H7 (cell line): ENCODE measurements at regions not wholly inside any gene's neighbourhood (a gene's known extent, or its start where the extent isn't known, plus 50 kb on each side); places are given as distances from the start of the nearest gene placed in this dataset.
A peak's percentile ranks its signal among the peaks of the same experiment; 100 is the strongest.
"Not testable (repeated sequence)": the region's sequence is repeated elsewhere in the genome, so short reads cannot be mapped to it uniquely, and the experiment has no call there.

Source experiments
- DNase-seq: peaks from one replicate; pipeline ENCODE4 v3.0.0; 2012
- H3K27me3 ChIP-seq: 2 replicates; pipeline ENCODE4 v1.6.0; 2011; ENCODE audit warnings: mild to moderate bottlenecking, low read length; ENCODE audit not compliant: control insufficient read depth, insufficient read depth
- H3K36me3 ChIP-seq: replicated peaks from 2 replicates; pipeline ENCODE4 v1.5.1; 2011; ENCODE audit warnings: low read length; ENCODE audit not compliant: control insufficient read depth, insufficient read depth
- H3K4me3 ChIP-seq: 2 replicates; pipeline ENCODE4 v1.5.1; 2011; ENCODE audit warnings: low read depth, mild to moderate bottlenecking, control low read depth, low read length, moderate library complexity; ENCODE audit not compliant: insufficient read depth

- Histone ChIP-seq H3K4me3 (no peak overlapping the region), H3K27me3 (no peaks in the 10 kb centered on the region)
- DNase-seq: no peak
These were observed 64.0 kb downstream of the EBNA1BP2 start for GRCh38 chr1:43108080-43108479.

DNA sequence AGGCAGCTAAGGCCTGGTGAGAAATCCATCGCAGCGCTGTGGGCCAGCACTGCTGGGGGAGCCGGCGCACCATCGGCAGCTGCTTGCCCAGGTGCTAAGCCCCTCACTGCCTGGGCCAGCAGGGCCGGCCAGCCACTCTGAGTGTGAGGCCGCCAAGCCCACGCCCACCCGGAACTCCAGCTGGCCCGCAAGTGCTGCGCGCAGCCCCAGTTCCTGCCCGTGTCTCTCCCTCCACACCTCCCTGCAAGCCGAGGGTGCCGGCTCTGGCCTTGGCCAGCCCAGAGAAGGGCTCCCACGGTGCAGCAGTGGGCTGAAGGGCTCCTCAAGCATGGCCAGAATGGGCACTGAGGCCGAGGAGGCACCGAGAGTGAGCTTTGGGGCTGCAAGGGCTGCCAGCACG is 64.4 kb downstream of the EBNA1BP2 start:
- Histone ChIP-seq H3K36me3 (no peaks in the 10 kb centered on the region), H3K4me3 (no peak overlapping the region)

More at GRCh38 chr1:43108080-43108479, 64.0 kb downstream of the EBNA1BP2 start:
- H3K36me3 ChIP-seq: no peaks in the 10 kb centered on the region

DNA sequence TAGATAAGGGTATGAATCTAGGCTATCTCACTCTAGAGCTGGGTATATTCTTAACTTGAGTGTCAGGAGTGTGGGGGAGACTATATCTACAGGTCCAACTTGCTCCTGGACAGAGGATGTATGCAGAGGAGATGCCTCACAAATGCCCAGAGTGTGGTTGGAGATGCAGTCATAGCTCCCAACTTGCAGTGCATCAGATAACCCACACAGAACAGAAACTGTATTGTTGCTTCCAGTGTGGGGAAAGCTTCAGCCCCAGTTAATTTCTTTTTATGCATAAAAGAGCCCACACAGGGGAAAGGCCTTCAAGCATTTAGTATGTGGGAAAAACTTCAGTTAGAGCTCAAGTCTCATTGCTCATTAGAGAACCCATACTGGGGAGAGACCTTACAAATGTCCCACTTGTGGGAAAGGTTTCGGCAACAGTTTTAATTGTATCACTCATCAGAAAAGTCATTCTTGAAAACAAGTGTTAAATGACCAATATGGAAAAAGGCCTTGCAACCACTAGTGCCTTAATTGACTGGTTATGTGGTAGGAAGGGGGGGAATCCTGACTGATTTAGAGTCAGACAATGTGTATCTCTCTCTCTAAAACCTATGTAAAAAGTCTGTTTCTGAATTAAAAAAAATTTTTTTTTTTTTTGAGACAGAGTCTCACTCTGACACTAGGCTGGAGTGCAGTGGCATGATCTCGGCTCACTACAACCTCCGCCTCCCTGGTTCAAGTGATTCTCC is 67.9 kb downstream of the EBNA1BP2 start:
- no peak for DNase-seq
- H3K36me3 ChIP-seq: no peaks in the 10 kb centered on the region
- H3K27me3 ChIP-seq: no peaks in the 10 kb centered on the region
- no peak overlapping the region for H3K4me3 ChIP-seq

More for the DNA sequence above, 64.4 kb downstream of the EBNA1BP2 start:
- DNase-seq: no peak
- H3K27me3 ChIP-seq: no peaks in the 10 kb centered on the region

DNA sequence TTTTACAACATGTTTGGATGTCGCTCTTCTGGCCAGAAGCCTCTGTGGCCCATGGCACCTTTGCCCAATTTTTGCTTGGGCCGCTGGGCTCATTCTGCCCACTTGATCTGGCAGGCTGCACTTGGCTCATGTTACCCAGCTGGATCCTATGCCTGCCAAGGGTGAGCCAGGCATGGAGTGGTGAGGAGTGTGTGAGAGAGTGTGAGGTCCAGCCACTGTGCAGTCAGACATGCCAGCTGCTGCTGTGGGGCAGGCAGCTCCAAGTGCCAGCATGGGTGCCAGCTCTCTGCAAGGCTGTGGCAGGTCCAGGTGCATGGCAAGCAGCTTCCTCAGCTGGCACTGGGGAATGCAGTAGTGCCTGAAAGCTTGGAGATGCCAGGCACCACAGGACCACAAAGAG is 71.0 kb downstream of the EBNA1BP2 start:
- H3K27me3 ChIP-seq: no peaks in the 10 kb centered on the region; the same call in 1 of the 2 replicates
- H3K4me3 ChIP-seq: no peak overlapping the region
- DNase-seq: no peak
- no peaks in the 10 kb centered on the region for H3K36me3 ChIP-seq

GRCh38 chr1:43098200-43098599 is 73.9 kb downstream of the EBNA1BP2 start:
- no peaks in the 10 kb centered on the region for H3K36me3 ChIP-seq
- H3K4me3 ChIP-seq: no peak overlapping the region
- DNase-seq: no peak
- H3K27me3 ChIP-seq: no peaks in the 10 kb centered on the region; the same call in 1 of the 2 replicates

GRCh38 chr1:43096528-43096927 is 75.6 kb downstream of the EBNA1BP2 start:
- not testable (repeated sequence) for H3K4me3 ChIP-seq, DNase-seq, H3K27me3 ChIP-seq, H3K36me3 ChIP-seq

GRCh38 chr1:43090812-43091211 is 81.3 kb downstream of the EBNA1BP2 start:
- DNase-seq, H3K36me3 ChIP-seq, H3K4me3 ChIP-seq, H3K27me3 ChIP-seq: not testable (repeated sequence)

DNA sequence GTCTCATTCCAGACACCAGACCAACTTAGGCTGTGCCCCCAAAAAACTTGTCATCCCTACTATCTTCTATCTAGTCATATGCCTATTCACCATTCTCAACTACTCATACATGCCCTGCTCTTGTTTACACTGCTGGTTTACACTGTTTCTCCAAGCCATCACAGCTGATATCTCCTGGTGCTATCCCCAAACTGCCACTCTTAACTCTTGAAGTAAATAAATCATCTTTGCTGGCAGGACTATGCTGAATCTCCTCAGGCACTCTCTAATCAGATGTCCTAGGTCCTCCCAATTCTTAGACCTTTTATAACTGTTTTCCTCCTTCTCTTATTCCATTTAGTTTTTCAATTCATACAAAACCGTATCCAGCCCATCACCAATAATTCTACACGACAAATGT is 81.9 kb downstream of the EBNA1BP2 start:
- not testable (repeated sequence) for H3K4me3 ChIP-seq, H3K27me3 ChIP-seq, DNase-seq, H3K36me3 ChIP-seq

DNA sequence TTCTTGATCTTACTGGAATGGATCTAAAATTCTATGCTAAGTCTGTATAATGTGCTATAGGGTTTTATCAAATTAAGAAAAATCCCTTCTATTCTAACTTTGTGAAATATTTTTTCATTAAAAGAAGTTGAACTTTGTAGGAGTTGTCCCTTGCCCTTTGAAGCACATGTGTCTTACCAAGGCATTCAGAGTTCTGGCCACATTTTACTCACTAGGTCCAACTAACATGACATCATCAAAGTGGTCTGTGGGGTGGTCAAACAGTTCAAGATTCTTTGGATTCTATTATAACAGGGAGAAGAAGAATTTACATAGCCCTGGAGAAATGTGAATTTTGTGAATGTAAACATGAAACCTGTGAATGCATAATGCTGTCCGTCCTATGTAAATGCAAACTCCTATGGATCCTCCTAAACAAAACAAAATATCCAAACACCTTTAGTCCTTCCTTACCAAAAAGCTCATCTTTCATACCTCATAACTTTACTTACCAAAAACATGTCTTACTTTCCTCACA is 88.7 kb downstream of the EBNA1BP2 start:
- no peak for DNase-seq
- Histone ChIP-seq H3K36me3 (no peaks in the 10 kb centered on the region), H3K4me3 (no peak overlapping the region), H3K27me3 (no peaks in the 10 kb centered on the region)

- DNase-seq: no peak
- H3K4me3 ChIP-seq: no peak overlapping the region
- no peaks in the 10 kb centered on the region for H3K27me3 ChIP-seq
- no peaks in the 10 kb centered on the region for H3K36me3 ChIP-seq
These were observed 89.3 kb downstream of the EBNA1BP2 start for GRCh38 chr1:43082740-43083139.

GRCh38 chr1:43077273-43077672 is 94.8 kb downstream of the EBNA1BP2 start:
- Histone ChIP-seq H3K27me3 (no peaks in the 10 kb centered on the region), H3K4me3 (no peak overlapping the region), H3K36me3 (no peaks in the 10 kb centered on the region)
- peak; percentile 48 for DNase-seq

DNA sequence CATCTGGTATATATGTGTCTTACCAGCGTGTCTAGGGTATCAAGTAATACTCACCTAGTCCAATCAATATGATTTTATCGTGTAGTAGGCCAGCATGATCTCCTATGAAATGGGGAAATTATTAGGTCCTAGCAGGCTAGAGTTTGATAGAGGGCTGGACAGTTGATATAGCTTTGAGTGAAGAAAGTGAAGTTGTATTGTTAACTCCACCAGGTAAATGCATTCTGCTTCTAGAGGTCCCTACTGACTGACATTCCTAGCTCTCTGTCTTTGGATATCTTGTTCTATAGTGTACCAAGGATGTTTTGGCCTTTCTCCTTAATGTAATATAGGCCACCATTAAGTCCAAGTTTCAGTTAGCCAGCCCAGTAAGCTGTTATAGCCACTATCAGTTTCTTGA is 97.4 kb downstream of the EBNA1BP2 start:
- Histone ChIP-seq H3K4me3 (no peak overlapping the region), H3K36me3 (no peaks in the 10 kb centered on the region), H3K27me3 (no peaks in the 10 kb centered on the region)
- DNase-seq: no peak

DNA sequence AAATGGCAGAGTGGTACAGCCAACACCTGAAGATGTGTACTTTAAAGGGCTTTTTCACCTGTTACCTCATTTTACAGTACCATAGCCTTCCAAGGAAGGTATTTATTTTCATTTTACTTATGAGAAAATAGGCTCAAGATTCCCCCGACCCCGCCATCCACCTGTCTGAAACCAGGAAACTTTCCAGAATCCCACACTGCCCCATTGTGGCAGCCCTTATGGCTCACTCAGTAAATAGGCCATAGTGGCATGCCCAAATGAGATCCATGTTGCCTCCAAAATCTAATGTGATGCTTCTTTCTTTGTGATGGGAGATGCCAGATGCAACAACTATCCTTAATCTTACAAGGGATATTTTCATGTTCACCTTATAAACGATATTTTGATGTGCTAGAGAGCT is 97.8 kb downstream of the EBNA1BP2 start:
- Histone ChIP-seq H3K4me3 (no peak overlapping the region), H3K36me3 (no peaks in the 10 kb centered on the region), H3K27me3 (no peaks in the 10 kb centered on the region)
- DNase-seq: peak; percentile 55

DNA sequence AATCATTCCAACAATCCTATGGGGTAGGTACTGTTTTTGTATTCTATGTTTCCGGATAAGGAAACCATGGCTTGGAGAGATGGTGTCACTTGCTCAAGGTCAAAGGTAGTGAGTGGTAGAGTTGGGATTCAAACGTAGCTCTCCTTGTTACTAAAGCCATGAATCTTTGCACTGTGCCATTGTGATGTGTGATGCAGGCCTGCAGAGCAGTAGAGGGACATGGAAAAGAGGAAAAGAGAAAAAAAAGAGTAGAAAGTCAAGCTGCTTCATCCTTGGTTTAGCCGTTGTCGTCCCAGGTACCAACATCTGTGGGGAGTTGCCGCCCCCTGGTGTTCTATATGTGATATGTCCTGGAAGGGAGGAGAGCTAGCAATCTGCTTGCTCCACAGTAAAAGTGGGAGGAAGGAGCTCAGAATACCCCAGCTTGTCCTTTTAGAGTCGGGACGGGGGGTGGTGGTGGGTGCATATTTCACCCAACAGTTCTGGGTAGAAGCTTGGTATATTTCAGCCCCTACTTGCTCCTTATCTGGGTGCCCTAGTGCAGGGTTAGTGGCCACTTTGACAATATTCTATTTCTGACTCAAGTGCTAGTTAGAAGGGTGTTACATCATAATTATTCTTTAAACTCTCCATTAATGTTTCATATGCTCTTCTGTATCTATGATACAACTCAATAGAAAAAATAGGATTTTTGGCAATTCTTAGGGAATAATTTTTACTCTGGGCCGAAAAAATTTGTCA is 98.4 kb downstream of the EBNA1BP2 start:
- Histone ChIP-seq H3K27me3 (no peaks in the 10 kb centered on the region), H3K4me3 (no peak overlapping the region), H3K36me3 (no peaks in the 10 kb centered on the region)
- DNase-seq: peak; percentile 85

- Histone ChIP-seq H3K36me3 (no peaks in the 10 kb centered on the region), H3K4me3 (no peak overlapping the region), H3K27me3 (no peaks in the 10 kb centered on the region)
- DNase-seq: no peak
These were observed 99.8 kb downstream of the EBNA1BP2 start for GRCh38 chr1:43072314-43072713.
